SKM-1 (cell line): ENCODE measurements at regions not wholly inside any gene's neighbourhood (a gene's known extent, or its start where the extent isn't known, plus 50 kb on each side); places are given as distances from the start of the nearest gene placed in this dataset.
"Not testable (repeated sequence)": the region's sequence is repeated elsewhere in the genome, so short reads cannot be mapped to it uniquely, and the experiment has no call there.

ENCODE experiments used
- DNase-seq: peaks from one replicate; lab custom pipeline; 2025; ENCODE audit not compliant: unreplicated experiment; lab: John Stamatoyannopoulos, UW

DNA sequence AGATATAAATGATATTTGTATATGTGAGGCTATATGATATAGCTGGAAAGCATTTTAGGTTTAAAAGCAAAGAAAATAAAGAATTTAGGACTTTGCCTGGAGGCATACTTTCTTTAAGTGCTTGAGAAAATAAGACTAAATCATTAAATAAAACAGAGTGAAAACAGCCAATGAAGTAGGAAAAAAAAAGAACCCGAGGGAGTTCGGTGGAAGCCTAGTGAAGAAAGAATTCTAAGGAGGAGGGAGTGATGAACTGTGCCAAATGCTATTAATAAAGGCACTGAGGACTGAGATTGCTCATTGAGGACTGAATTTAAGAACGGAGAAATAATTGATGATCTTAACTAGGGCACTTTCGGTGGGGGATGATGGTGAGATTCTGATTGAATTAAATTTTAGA is 573.5 kb downstream of the DSC3 start:
- DNase-seq: peak; percentile 73

DNA sequence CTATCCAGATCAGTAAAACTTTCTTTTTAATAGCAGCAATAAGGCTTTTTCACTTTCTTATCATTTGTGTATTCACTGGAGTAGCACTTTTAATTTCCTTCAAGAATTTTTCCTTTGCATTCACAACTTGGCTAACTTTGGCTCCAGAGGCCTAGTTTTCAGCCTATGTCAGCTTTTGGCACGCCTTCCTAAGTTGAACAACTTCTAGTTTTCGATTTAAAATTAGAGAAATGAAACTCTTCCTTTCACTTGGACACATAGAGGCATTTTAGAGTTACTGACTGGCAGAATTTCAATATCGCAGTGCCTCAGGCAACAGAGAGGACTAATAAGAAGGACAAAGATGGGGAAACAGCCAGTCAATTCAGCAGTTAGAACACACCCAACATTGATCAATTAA is 577.4 kb downstream of the DSC3 start:
- DNase-seq: no peak

DNA sequence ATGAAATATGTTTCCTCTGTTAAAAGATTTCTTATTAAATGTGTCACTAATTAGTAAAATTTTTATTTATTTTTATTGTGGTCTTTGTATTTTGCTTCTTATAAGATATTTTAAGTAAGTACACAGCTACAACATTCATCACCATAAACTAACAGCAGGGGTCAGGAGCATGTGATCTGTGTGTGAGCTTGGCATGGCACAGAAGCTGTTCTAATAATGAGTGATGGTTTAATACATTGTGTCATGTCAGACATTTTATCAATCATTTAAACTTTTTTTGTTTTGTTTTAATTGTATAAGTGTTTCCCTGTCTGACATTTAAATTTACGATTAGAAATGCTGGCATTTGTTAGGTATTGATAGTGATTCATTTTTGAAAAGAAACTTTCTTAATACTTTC is 585.4 kb downstream of the DSC3 start:
- no peak for DNase-seq

- no peak for DNase-seq
Measured at GRCh38 chr18:30455741-30456140, 586.8 kb downstream of the DSC3 start.

DNA sequence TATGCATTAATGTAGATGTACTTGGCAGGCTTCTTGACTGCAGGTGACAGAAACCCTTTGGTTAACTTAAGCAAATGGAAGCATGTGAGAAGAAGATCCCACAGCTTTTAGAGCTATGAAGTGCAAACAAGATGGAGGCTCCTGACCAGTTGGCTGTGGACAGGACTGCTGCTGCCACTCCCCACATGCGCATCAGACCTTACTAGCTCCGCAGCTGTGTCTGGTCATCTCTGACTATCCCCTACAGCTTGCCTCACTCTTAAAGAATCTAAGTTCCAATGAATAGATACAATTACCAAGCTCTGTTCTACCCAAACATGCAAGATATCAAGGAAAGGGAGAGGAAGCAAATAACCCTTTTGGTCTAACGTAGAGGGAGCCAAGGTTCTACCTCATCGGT is 587.6 kb downstream of the DSC3 start:
- no peak for DNase-seq

DNA sequence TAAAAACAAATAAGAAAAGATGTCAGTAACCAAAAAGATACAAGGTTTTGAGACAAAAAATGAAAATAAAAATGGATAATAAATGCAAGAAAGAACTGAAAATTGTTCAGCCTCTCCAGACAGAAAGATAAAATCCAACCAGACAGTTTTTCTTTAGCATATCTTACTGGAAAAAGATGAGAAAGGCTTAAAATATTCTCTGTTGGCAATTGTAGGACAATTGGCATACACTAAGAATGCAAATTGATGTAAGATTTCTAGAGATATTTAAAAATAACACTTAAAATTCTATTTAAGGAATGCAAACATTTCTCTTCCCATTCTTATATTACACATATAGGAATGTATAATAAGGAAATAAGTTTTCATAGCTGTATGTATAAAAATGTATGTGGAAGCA is 590.6 kb downstream of the DSC3 start:
- DNase-seq: no peak

DNA sequence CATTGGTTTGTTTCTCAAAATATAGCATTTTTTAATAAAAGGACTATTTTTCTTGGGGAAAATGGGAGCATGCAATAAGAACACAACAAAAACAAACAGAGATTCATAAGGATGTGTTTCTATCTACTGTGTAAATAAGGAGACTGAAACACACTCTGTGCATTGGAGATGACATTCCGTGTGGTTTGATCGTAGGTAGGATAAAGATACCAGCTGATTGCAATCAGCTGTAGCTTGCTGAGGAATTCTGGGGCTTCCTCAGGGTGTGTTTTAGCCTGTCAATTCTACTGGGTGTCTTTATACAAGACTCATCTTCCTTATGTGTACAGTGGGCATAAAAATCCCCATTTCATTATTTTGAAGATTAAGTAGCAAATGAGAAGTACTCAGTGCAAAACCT is 591.6 kb downstream of the DSC3 start:
- no peak for DNase-seq

DNA sequence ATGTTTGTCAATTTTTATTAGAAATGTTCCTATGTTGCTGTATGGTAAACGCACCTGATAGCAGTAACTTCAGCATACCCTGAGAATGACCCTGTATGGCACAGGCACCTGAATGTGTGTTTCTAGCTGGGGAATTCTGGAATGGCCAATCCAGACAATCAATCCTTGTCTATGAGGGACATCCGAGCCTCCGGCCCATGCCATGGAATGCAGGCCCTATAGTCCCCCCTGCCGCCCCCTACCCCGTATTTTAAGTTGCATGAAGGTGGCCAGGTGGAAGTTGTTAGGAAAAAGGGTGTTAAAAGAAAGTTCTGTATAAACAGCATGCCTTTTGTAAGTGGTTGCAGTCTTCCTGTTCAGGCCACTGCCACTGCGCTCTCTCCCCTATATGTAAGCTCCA is 595.9 kb downstream of the DSC3 start:
- no peak for DNase-seq

DNA sequence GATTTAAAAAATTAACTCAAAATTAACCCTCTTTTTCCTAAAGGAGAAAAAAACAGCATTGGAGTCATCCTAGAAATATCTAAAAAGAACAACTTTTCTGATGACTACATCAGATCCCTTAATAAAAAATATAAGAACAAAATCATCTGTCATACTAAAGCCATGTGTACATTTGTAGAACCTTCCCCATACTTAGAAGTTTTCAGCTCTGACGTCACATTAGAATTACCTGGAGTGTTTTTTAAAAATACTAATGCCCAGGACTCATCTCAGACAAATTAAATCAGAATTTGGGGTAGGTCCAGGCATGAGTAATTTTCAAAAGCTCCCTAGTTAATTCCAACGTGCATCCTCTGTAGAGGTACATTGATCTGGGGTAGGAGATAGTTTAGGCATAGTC is 598.0 kb downstream of the DSC3 start:
- DNase-seq: no peak

GRCh38 chr18:30440351-30440750 is 602.2 kb downstream of the DSC3 start:
- no peak for DNase-seq

DNA sequence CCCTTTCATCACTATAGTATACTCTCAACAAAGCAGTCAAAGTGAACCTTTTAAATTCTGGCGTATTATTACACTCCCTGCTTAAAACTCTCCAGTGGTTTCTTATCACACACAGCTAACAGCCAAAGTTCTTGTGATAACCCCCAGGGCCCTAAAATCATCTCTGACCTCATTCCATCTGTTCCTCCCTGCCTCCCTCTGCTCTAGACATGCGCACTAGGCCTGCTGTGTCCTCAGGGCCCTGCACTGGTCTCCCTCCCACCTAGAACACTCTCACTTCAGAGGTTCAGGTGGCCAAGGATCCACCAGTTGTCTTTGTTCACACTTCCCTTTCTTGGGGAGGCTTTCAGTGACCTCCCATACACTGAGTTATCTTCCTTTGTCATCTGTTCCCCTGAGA is 603.4 kb downstream of the DSC3 start:
- no peak for DNase-seq

DNA sequence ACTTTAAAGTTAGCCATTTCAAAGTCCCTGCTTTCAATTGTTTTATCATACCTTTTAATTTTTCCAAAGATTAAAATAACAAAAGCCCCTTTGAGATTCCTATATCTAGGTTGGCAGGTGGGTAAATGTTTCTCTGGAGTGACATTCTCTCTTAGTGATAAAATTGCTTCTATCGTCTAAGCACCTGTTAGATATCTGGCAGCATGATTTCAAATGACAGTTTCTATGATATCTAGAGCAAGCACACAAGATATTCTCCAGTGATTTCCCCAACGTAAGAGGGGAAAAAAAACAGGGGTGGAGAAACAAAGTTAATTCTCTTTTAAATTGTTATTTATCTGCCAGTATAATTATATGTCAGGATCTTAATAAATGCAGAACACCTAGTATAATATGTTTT is 610.2 kb downstream of the DSC3 start:
- DNase-seq: no peak

GRCh38 chr18:30419399-30419798 is 623.1 kb downstream of the DSC3 start:
- DNase-seq: not testable (repeated sequence)

GRCh38 chr18:30415903-30416302 is 626.6 kb downstream of the DSC3 start:
- DNase-seq: no peak

DNA sequence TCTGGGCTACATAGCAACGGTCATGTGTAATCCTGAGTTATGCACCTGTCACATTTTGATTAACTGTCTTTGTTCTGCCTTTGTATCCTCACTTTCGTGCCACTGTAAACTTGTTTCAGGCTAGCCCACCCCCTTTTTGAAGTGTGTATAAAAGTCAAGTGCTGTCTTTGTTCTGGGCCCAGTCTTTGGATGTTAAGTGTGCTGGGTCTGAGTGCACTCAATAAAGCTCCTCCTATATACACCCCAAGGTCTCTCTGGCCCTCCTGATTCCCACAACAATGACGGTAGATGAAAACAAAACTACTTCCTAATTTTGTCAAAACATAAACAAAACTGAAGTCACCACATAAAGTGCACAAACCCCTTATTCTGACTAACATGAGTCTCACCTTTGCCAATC is 633.4 kb downstream of the DSC3 start:
- DNase-seq: no peak

GRCh38 chr18:30406728-30407127 is 635.8 kb downstream of the DSC3 start:
- peak; percentile 37 for DNase-seq

- DNase-seq: no peak
Measured at GRCh38 chr18:30405038-30405437, 637.5 kb downstream of the DSC3 start.

- DNase-seq: no peak
Measured at GRCh38 chr18:30404422-30404821, 638.1 kb downstream of the DSC3 start.

DNA sequence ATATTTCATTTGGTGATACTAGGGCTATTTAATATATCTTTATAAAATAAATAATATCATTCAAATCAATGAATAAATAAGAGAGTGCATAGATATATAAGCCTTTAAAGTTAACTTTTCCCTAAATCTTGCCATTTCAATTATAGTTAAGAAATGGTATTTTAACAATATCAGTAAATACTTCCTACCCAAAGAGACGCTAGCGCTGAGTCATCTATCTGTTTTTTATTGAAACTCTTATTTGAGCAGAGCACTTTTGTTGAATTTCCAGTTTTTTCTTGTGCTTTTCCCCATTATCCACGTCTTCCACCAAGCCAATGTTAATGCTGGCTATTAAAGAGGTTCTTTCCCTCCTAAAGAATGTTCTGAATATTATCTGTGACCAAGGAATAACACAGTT is 639.3 kb downstream of the DSC3 start:
- no peak for DNase-seq

- DNase-seq: no peak
Measured at GRCh38 chr18:30387401-30387800, 655.1 kb downstream of the DSC3 start.

GRCh38 chr18:30386624-30387023 is 655.9 kb downstream of the DSC3 start:
- no peak for DNase-seq

DNA sequence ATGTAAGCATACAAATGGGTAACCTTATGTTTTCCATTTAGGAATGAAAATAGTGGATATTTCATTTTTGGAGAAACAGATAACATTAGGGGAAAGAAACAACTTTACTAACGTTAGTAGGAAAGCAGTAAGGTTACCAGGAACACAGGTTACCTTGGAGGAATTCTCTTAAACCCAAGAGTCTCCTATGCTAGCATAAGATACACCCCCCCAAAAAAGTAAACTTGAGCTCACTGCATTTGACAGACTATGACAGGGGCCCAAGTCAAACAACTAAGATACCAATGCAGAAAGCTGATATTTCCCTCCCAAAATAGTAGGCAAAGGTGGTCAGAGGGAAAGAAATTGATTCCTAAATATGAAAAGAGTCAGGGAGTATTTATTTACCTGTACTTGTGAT is 656.9 kb downstream of the DSC3 start:
- DNase-seq: no peak

GRCh38 chr18:30381826-30382225 is 660.7 kb downstream of the DSC3 start:
- no peak for DNase-seq

DNA sequence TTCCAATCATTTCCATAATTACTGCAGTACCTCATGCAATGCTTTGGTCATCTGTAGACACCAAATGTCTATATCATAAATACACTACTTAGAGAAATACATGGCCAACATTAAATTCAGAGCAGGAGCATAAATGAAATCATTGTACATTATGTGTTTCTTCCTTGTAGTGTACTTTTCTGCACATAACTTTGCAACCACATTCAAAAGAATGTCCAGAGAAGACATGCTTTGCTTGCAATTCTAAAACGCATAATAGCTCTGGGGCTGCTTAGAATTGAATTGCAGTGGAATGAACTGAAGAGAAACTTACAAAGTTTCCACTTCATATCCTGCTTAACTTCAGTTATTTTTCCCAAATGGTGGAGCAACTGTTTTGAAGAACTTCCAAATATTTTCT is 664.4 kb downstream of the DSC3 start:
- DNase-seq: no peak
